CD14-positive monocyte (primary cell): ENCODE measurements at regions not wholly inside any gene's neighbourhood (a gene's known extent, or its start where the extent isn't known, plus 50 kb on each side); places are given as distances from the start of the nearest gene placed in this dataset.

Experiments used
- DNase-seq, 3 donors: peaks; one replicate each; pipeline ENCODE4 v3.0.0-alpha.2; 2011 to 2022
- H2AFZ ChIP-seq: 2 replicates; pipeline ENCODE4 v1.6.0; 2012; ENCODE audit warnings: mild to moderate bottlenecking, low read depth, low read length, inconsistent platforms; ENCODE audit not compliant: insufficient read depth, poor library complexity, severe bottlenecking
- H3K27ac ChIP-seq, 2 donors: 1 replicate in 1 of 2; 2 replicates in 1 of 2; pipeline ENCODE4 v1.5.1; 2012 to 2013; ENCODE audit warnings: low read length in 2 of 2, control low read depth in 1 of 2, inconsistent platforms in 1 of 2, low read depth in 1 of 2, mild to moderate bottlenecking in 1 of 2
- H3K27me3 ChIP-seq, 2 donors: one replicate each; pipeline versions ENCODE4 v1.6.0 to v1.6.1; 2011 to 2013; ENCODE audit warnings: low read length in 2 of 2; ENCODE audit not compliant: control insufficient read depth in 2 of 2, insufficient read depth in 2 of 2
- H3K36me3 ChIP-seq, 2 donors: replicated peaks in 1 of 2; 1 replicate in 1 of 2; 2 replicates in 1 of 2; pipeline versions ENCODE4 v1.5.1 to v1.6.1; 2012 to 2013; ENCODE audit warnings: low read length in 2 of 2, control low read depth in 1 of 2, inconsistent platforms in 1 of 2, mild to moderate bottlenecking in 1 of 2; ENCODE audit not compliant: insufficient read depth in 2 of 2, control insufficient read depth in 1 of 2
- H3K4me1 ChIP-seq, 2 donors: 1 replicate in 1 of 2; 2 replicates in 1 of 2; pipeline versions ENCODE4 v1.5.1 to v1.6.1; 2012 to 2013; ENCODE audit warnings: low read length in 2 of 2, control low read depth in 1 of 2, inconsistent platforms in 1 of 2, mild to moderate bottlenecking in 1 of 2, moderate library complexity in 1 of 2; ENCODE audit not compliant: insufficient read depth in 2 of 2, control insufficient read depth in 1 of 2
- H3K4me2 ChIP-seq: replicated peaks from 2 replicates; pipeline ENCODE3; 2012; ENCODE audit warnings: low read length, moderate library complexity, mild to moderate bottlenecking; ENCODE audit not compliant: poor library complexity, severe bottlenecking; ENCODE audit errors: extremely low read depth
- H3K4me3 ChIP-seq, 3 experiments: fragments of 200-600 bp in 1 of 3; sonication (generic) in 1 of 3; replicated peaks in 1 of 3; 1 replicate in 2 of 3; 2 replicates in 1 of 3; pipeline ENCODE4 v1.5.1; 2011 to 2013; ENCODE audit warnings: low read length in 3 of 3, mild to moderate bottlenecking in 3 of 3, control low read depth in 2 of 3, low read depth in 2 of 3, inconsistent platforms in 1 of 3, moderate library complexity in 1 of 3
- H3K79me2 ChIP-seq: 2 replicates; pipeline ENCODE4 v1.6.0; 2012; ENCODE audit warnings: mild to moderate bottlenecking, control low read depth, inconsistent platforms, low read length, moderate library complexity; ENCODE audit not compliant: insufficient read depth
- H3K9ac ChIP-seq: 2 replicates; pipeline ENCODE4 v1.6.0; 2017; ENCODE audit warnings: low read length, mild to moderate bottlenecking; ENCODE audit not compliant: insufficient read depth, poor library complexity, severe bottlenecking
- H3K9me3 ChIP-seq, 2 donors: replicated peaks in 1 of 2; 1 replicate in 1 of 2; 2 replicates in 1 of 2; pipeline versions ENCODE4 v1.5.1 to v1.6.1; 2012 to 2013; ENCODE audit warnings: low read length in 2 of 2, control low read depth in 1 of 2; ENCODE audit not compliant: control insufficient read depth in 1 of 2, insufficient read depth in 1 of 2
- H4K20me1 ChIP-seq: 2 replicates; pipeline ENCODE4 v1.6.0; 2012; ENCODE audit warnings: mild to moderate bottlenecking, low read length, control low read depth, moderate library complexity; ENCODE audit not compliant: insufficient read depth
- H3K27ac Mint-ChIP-seq, 7 donors: one replicate each; pipeline ENCODE4 v1.8.0; 2020; ENCODE audit warnings: mild to moderate bottlenecking in 7 of 7, mixed read lengths in 7 of 7, moderate library complexity in 6 of 7, inconsistent platforms in 2 of 7
- H3K27me3 Mint-ChIP-seq, 3 donors: one replicate each; pipeline ENCODE4 v1.8.0; 2021 to 2022; ENCODE audit warnings: low read depth in 3 of 3, mild to moderate bottlenecking in 3 of 3, mixed read lengths in 3 of 3, moderate library complexity in 3 of 3, inconsistent platforms in 1 of 3
- H3K36me3 Mint-ChIP-seq, 2 donors: one replicate each; pipeline ENCODE4 v1.8.0; 2020; ENCODE audit warnings: mixed read lengths in 2 of 2, inconsistent platforms in 1 of 2, mild to moderate bottlenecking in 1 of 2
- H3K4me1 Mint-ChIP-seq: one replicate; pipeline ENCODE4 v1.8.0; 2020; ENCODE audit warnings: mild to moderate bottlenecking, mixed read lengths
- H3K4me3 Mint-ChIP-seq, 2 donors: one replicate each; pipeline ENCODE4 v1.8.0; 2020; ENCODE audit warnings: mild to moderate bottlenecking in 2 of 2, mixed read lengths in 2 of 2, moderate library complexity in 1 of 2
- H3K9me3 Mint-ChIP-seq, 7 donors: one replicate each; pipeline ENCODE4 v1.8.0; 2020 to 2022; ENCODE audit warnings: mixed read lengths in 7 of 7, mild to moderate bottlenecking in 6 of 7, moderate library complexity in 6 of 7, inconsistent platforms in 2 of 7
- WGBS: methylation state at CpG from one replicate; pipeline ENCODE4 v1.1.5; 2013; ENCODE audit warnings: missing lambda C conversion rate; ENCODE audit not compliant: insufficient coverage; 5-methylcytosine and 5-hydroxymethylcytosine counted together
- intact Hi-C, 2 donors: fragments of 100-400 bp; cut with micrococcal nuclease; formaldehyde crosslinking; loops; one replicate each; pipeline versions ENCODE4 v1.15.0 to v1.15.1; 2023
- TF ChIP-seq, protein P1 (sequence below): fragments of 200-600 bp; IDR thresholded peaks from one replicate; pipeline ENCODE4 v1.8.0; 2022; ENCODE audit warnings: antibody characterized with exemption, mild to moderate bottlenecking

- WGBS, result 95% methylated on average over 2 of the region's 5 CpGs
- H2AFZ ChIP-seq, result no peak overlapping the region
- H3K4me3 Mint-ChIP-seq, result no peak overlapping the region
- no peaks in the 10 kb centered on the region for H3K36me3 ChIP-seq
- H3K9me3 ChIP-seq, result peaks cover 25 to 42% of the 10 kb centered on the region in 2 donors
- H3K4me2 ChIP-seq, result no peak overlapping the region
- no peak overlapping the region for H3K9ac ChIP-seq
- no peak for DNase-seq
- H3K27ac Mint-ChIP-seq, result no peak overlapping the region
- peaks cover 0 to 2% (median 0%) of the 10 kb centered on the region in 3 donors for H3K27me3 Mint-ChIP-seq
- no peaks in the 10 kb centered on the region for H3K4me1 Mint-ChIP-seq
- H3K27me3 ChIP-seq, result no peaks in the 10 kb centered on the region
- intact Hi-C loops, result no loop called here
- H3K9me3 Mint-ChIP-seq, result peaks cover 7 to 49% (median 17%) of the 10 kb centered on the region in 7 donors
- H4K20me1 ChIP-seq, result no peaks in the 10 kb centered on the region
- no peaks in the 10 kb centered on the region for H3K36me3 Mint-ChIP-seq
- H3K27ac ChIP-seq, result no peak overlapping the region
- no peaks in the 10 kb centered on the region for H3K79me2 ChIP-seq
- H3K4me1 ChIP-seq, result no peaks in the 10 kb centered on the region
- H3K4me3 ChIP-seq, result no peak overlapping the region
- TF ChIP-seq, protein P1, sequence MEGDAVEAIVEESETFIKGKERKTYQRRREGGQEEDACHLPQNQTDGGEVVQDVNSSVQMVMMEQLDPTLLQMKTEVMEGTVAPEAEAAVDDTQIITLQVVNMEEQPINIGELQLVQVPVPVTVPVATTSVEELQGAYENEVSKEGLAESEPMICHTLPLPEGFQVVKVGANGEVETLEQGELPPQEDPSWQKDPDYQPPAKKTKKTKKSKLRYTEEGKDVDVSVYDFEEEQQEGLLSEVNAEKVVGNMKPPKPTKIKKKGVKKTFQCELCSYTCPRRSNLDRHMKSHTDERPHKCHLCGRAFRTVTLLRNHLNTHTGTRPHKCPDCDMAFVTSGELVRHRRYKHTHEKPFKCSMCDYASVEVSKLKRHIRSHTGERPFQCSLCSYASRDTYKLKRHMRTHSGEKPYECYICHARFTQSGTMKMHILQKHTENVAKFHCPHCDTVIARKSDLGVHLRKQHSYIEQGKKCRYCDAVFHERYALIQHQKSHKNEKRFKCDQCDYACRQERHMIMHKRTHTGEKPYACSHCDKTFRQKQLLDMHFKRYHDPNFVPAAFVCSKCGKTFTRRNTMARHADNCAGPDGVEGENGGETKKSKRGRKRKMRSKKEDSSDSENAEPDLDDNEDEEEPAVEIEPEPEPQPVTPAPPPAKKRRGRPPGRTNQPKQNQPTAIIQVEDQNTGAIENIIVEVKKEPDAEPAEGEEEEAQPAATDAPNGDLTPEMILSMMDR, result no peak
Measured at GRCh38 chr7:67553378-67553777, 556.7 kb downstream of the TYW1 start.

DNA sequence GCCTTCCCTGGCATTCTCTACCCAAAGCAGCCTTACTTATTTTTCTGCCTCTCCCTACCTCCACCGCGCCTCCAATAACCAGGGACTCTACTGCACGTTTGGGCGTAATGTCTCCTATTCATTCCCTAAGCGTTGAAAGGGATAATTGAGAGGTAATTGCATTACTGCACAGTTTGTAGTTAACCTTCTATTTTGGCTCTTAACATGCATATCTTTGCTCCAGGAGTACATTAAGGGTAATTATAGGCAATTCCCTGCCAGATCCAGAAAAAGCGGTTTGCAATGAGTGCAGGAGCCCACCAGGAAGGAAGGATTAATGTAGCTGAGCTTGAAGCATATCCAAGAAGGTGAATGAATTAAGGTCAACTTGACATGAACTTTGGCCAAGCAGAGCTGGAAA, 558.4 kb downstream of the TYW1 start:
- no peaks in the 10 kb centered on the region for H4K20me1 ChIP-seq
- no peaks in the 10 kb centered on the region for H3K27me3 ChIP-seq
- H3K36me3 ChIP-seq, result no peaks in the 10 kb centered on the region
- TF ChIP-seq, protein P1, result no peak
- no peaks in the 10 kb centered on the region for H3K4me1 ChIP-seq
- peaks cover 30 to 32% of the 10 kb centered on the region in 2 donors for H3K9me3 ChIP-seq
- H3K27ac ChIP-seq, result no peak overlapping the region
- Mint-ChIP-seq H3K27me3 (peaks cover 0 to 2% (median 0%) of the 10 kb centered on the region in 3 donors), H3K4me3 (no peak overlapping the region), H3K9me3 (peaks cover 5 to 43% (median 20%) of the 10 kb centered on the region in 7 donors), H3K27ac (no peak overlapping the region), H3K4me1 (no peaks in the 10 kb centered on the region), H3K36me3 (no peaks in the 10 kb centered on the region)
- WGBS, result 80% methylated on average over 1 of the region's 6 CpGs
- no peak overlapping the region for H3K4me3 ChIP-seq
- intact Hi-C loops, result no loop called here
- H3K4me2 ChIP-seq, result no peak overlapping the region
- no peaks in the 10 kb centered on the region for H3K79me2 ChIP-seq
- H3K9ac ChIP-seq, result no peak overlapping the region
- no peak overlapping the region for H2AFZ ChIP-seq
- no peak for DNase-seq
